WI38 (cell line): ENCODE measurements at regions not wholly inside any gene's neighbourhood (a gene's known extent, or its start where the extent isn't known, plus 50 kb on each side); places are given as distances from the start of the nearest gene placed in this dataset.

ENCODE experiments used
- H3K4me3 ChIP-seq: 2 replicates; pipeline ENCODE4 v1.5.1; 2011; ENCODE audit warnings: low read depth, mild to moderate bottlenecking, control low read depth, low read length
- TF ChIP-seq, protein P1 (sequence below): IDR thresholded peaks from 2 replicates; pipeline ENCODE4 v1.5.1; 2012; ENCODE audit warnings: low read depth, mild to moderate bottlenecking, control low read depth, low read length

DNA sequence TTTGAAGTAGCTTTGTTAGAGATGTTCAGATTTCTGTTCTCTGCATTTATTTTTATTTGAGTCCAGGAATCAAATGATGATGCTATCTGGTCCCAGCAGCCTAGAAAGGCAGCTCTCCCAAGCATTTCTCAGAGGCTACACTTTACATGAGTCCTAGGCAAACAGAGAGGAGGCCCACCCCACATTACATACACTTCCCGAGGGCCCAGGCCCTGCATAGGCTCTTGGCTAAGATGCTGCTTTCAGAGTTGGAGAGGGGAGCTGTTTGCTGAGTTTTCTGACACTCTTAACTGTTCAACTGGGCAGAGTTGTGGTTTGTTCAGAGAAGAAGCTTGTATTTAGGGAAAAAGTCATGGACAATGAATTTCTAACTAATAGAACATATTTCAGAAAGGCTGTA, 117.9 kb upstream of the RGMA start:
- TF ChIP-seq, protein P1, sequence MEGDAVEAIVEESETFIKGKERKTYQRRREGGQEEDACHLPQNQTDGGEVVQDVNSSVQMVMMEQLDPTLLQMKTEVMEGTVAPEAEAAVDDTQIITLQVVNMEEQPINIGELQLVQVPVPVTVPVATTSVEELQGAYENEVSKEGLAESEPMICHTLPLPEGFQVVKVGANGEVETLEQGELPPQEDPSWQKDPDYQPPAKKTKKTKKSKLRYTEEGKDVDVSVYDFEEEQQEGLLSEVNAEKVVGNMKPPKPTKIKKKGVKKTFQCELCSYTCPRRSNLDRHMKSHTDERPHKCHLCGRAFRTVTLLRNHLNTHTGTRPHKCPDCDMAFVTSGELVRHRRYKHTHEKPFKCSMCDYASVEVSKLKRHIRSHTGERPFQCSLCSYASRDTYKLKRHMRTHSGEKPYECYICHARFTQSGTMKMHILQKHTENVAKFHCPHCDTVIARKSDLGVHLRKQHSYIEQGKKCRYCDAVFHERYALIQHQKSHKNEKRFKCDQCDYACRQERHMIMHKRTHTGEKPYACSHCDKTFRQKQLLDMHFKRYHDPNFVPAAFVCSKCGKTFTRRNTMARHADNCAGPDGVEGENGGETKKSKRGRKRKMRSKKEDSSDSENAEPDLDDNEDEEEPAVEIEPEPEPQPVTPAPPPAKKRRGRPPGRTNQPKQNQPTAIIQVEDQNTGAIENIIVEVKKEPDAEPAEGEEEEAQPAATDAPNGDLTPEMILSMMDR, result no peak
- no peak overlapping the region for H3K4me3 ChIP-seq

DNA sequence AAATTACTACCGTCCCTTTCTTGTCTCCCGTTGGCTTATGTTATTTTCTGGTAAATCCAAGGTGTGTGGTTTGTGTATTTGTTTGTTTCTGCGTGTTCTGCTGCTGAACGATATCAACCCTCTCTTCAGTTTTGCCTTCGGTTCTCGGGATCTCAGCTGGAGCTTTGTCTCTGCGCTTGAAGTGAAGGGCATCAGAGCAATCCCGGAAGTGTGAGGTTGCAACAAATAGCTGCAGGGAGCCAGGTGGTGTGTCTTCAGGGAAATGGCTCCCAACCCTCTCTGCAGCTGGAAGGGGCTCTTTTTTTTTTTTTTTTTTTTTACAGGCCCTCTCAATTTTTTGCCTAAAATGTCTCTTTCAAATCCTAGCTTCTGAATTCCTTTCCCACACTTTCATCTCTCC, 116.4 kb upstream of the RGMA start:
- no peak overlapping the region for H3K4me3 ChIP-seq
- TF ChIP-seq, protein P1, result no peak

DNA sequence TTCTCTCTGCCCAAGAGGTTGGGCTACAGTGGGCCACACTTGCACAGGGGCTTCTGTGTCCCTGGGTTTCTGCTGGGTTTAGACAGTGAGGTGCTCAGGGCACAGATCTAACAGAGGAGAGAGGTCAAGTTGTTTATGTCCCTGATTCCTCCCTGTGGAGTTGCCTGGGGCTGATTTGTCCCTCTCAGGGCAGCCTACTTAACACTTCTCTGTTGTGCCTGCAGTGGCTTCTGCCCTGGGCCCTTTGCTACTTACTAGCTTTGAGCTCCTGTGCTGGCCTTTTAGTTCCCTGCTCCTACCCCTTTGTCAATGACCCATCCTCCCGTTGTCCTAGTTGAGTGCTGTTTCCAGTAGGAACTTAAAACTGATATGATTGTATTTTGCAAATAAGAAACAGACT, 114.0 kb upstream of the RGMA start:
- TF ChIP-seq, protein P1, result no peak
- H3K4me3 ChIP-seq, result no peak overlapping the region

DNA sequence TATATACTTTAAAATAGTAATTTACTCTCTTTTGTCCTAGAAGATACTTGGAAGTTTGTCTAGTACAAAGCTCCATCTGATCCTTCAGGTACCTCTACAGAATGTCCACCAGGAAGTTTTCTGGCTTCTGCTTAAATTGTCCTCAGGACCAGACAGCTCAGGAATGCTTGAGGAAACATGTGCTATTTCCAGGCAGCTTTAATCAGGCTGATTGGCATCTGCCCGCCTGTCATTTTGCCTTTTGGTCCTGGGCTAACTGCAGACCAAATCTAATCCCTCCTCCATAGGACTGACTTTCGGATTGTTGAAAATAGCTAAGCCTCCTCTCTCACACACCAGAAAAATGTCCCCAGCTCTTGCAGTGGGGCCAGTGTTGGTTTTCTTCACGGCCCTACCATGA, 113.4 kb upstream of the RGMA start:
- TF ChIP-seq, protein P1, result no peak

DNA sequence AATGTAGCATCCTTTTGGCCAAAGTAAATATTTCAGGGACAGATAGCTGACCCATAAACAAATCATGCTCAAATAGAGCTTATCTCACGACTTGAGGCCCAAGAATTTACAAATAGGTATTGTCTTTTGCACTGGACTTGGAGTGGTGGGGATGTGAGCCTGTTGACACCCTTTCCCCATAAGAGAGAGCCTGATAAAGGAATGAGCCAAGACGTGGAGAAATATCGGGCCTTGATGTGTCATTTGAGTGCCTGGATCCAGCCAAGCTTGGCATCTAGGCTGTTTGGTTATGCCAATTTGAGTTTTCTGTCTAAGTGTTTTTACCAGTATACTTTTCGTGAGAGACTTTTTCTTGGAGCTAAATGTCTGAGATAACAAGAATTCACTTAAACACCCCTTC, 112.9 kb upstream of the RGMA start:
- H3K4me3 ChIP-seq, result no peak overlapping the region
- TF ChIP-seq, protein P1, result no peak

More for the DNA sequence above, 113.4 kb upstream of the RGMA start:
- no peak overlapping the region for H3K4me3 ChIP-seq

DNA sequence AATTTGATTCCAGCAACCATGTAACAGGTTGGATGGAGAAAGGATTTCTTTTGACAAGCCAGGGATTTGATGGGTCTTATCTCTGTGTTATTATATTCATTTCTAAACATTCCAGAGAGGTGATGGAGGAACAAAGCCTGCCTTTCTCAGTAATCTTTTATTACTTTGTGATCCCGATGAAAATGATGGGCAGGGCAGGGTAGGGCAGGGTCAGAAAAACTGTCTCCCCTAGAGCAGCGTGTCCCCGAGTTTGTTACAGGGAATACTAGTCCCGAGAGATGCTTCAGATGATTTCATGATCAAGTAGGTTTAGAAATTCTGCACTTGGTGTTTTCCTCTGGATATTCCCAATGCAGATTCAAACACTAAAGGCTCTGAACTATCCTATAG, 111.8 kb upstream of the RGMA start:
- H3K4me3 ChIP-seq, result no peak overlapping the region
- TF ChIP-seq, protein P1, result no peak

DNA sequence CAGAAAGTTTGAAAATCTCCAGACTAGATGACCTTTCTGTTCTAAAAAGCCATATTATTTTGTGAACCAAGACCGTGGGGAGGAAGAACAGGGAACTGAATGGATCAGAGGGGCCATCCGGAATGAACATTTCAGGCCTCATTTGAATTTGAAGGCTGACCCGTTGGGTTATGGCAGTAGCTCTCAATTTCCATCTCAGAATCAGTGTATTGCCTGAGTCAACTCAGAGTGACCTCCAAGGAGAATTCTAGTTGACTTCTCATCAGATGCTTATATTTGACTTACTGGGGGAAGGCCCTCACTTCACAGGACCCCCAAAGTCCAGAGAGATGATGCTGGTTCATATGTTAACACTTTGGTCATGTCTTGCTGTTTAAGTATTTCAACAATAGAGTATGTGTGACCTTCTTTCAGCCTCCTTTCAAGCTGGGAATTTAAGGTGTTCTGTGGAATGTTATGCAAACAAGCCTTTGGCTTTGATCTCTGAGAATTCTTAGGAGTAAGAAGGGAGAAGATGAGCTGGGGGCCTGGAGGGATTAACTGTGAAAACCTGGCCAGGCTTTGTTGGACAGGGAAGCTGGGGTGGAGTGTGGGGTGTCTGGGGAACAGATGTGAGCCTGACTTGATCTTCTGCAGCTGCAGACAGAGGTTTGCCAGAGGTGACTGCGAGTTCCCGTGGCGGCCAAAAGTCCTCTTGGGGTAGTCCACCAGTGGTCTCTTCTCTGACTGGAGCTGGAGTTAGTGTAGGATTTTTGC, 111.2 kb upstream of the RGMA start:
- no peak overlapping the region for H3K4me3 ChIP-seq
- TF ChIP-seq, protein P1, result no peak
